ENCODE measurements at regions not wholly inside any gene's neighbourhood (a gene's known extent, or its start where the extent isn't known, plus 50 kb on each side); places are given as distances from the start of the nearest gene placed in this dataset.

GRCh38 chr2:145302451-145302850, 782.5 kb upstream of the ZEB2 start:
- no peak for TF ChIP-seq SPI1 (IDR thresholded peaks at IDR 0.05; ENCODE audit: borderline replicate concordance, low read depth)
- TF ChIP-seq, protein P1, sequence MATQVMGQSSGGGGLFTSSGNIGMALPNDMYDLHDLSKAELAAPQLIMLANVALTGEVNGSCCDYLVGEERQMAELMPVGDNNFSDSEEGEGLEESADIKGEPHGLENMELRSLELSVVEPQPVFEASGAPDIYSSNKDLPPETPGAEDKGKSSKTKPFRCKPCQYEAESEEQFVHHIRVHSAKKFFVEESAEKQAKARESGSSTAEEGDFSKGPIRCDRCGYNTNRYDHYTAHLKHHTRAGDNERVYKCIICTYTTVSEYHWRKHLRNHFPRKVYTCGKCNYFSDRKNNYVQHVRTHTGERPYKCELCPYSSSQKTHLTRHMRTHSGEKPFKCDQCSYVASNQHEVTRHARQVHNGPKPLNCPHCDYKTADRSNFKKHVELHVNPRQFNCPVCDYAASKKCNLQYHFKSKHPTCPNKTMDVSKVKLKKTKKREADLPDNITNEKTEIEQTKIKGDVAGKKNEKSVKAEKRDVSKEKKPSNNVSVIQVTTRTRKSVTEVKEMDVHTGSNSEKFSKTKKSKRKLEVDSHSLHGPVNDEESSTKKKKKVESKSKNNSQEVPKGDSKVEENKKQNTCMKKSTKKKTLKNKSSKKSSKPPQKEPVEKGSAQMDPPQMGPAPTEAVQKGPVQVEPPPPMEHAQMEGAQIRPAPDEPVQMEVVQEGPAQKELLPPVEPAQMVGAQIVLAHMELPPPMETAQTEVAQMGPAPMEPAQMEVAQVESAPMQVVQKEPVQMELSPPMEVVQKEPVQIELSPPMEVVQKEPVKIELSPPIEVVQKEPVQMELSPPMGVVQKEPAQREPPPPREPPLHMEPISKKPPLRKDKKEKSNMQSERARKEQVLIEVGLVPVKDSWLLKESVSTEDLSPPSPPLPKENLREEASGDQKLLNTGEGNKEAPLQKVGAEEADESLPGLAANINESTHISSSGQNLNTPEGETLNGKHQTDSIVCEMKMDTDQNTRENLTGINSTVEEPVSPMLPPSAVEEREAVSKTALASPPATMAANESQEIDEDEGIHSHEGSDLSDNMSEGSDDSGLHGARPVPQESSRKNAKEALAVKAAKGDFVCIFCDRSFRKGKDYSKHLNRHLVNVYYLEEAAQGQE (IDR thresholded peaks at IDR 0.05; ENCODE audit: insufficient replicate concordance, low read depth): no peak
- no peak for TF ChIP-seq CTCF (IDR thresholded peaks at IDR 0.05; ENCODE audit: insufficient read depth, low read length)
- H3K27ac ChIP-seq (replicated peaks): no peak overlapping the region
- no peak for DNase-seq (ENCODE audit: low read depth in 1 of 2, low spot score in 1 of 2)
- no peaks in the 10 kb centered on the region for H3K27me3 ChIP-seq (ENCODE audit: insufficient read depth, poor library complexity, severe bottlenecking)
- H3K4me3 ChIP-seq (replicated peaks; ENCODE audit: insufficient read depth, low read length): no peak overlapping the region

- no peak for DNase-seq (ENCODE audit: low read depth in 1 of 2, low spot score in 1 of 2)
Observed at GRCh38 chr2:145299368-145299767, 779.4 kb upstream of the ZEB2 start.

DNA sequence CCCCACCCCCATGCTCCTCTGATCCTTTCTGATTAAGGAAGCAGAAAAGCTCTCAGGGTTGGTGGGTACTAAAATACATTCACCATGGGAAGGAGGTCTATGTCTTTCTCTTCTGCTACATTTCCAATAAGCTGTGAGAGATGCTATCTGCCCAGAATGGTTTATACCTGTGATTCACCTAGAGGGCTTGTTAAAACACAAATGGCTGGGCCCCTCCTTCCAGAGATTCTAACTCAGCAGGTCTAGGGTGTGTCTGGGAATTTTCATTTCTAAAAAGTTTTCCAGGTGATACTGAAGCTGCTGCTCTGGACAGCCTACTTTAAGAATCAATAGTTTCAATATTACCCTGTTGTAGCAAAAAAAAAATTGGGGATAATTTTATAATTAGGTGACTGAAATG, 772.2 kb upstream of the ZEB2 start:
- DNase-seq (ENCODE audit: low read depth in 1 of 2, low spot score in 1 of 2): no peak
- Histone ChIP-seq H3K27ac (replicated peaks) (no peak overlapping the region), H3K27me3 (ENCODE audit: insufficient read depth, poor library complexity, severe bottlenecking) (no peaks in the 10 kb centered on the region), H3K4me3 (replicated peaks; ENCODE audit: insufficient read depth, low read length) (no peak overlapping the region)
- TF ChIP-seq GABPA (IDR thresholded peaks at IDR 0.05; ENCODE audit: low read depth) (no peak), POLR2AphosphoS5 (IDR thresholded peaks at IDR 0.05; ENCODE audit: low read depth) (no peak)
- TF ChIP-seq, protein P1 (IDR thresholded peaks at IDR 0.05; ENCODE audit: insufficient replicate concordance, low read depth): no peak

More at GRCh38 chr2:145299368-145299767, 779.4 kb upstream of the ZEB2 start:
- no peak overlapping the region for H3K4me3 ChIP-seq (replicated peaks; ENCODE audit: insufficient read depth, low read length)
- no peaks in the 10 kb centered on the region for H3K27me3 ChIP-seq (ENCODE audit: insufficient read depth, poor library complexity, severe bottlenecking)
- H3K27ac ChIP-seq (replicated peaks): no peak overlapping the region
- no peak for TF ChIP-seq SPI1 (IDR thresholded peaks at IDR 0.05; ENCODE audit: borderline replicate concordance, low read depth)

GRCh38 chr2:145290986-145291385, 771.1 kb upstream of the ZEB2 start:
- Histone ChIP-seq H3K27ac (replicated peaks) (no peak overlapping the region), H3K27me3 (ENCODE audit: insufficient read depth, poor library complexity, severe bottlenecking) (no peaks in the 10 kb centered on the region)
- TF ChIP-seq POLR2AphosphoS5 (IDR thresholded peaks at IDR 0.05; ENCODE audit: low read depth): no peak
- no peak for TF ChIP-seq SPI1 (IDR thresholded peaks at IDR 0.05; ENCODE audit: borderline replicate concordance, low read depth)
- TF ChIP-seq, protein P1 (IDR thresholded peaks at IDR 0.05; ENCODE audit: insufficient replicate concordance, low read depth): no peak
- no peak for TF ChIP-seq GABPA (IDR thresholded peaks at IDR 0.05; ENCODE audit: low read depth)
- TF ChIP-seq CTCF (IDR thresholded peaks at IDR 0.05; ENCODE audit: insufficient read depth, low read length): no peak

More at GRCh38 chr2:145290986-145291385, 771.1 kb upstream of the ZEB2 start:
- no peak overlapping the region for H3K4me3 ChIP-seq (replicated peaks; ENCODE audit: insufficient read depth, low read length)
- no peak for DNase-seq (ENCODE audit: low read depth in 1 of 2, low spot score in 1 of 2)

Measured in HL-60 (cell line).